GM23248 (cell line): ENCODE measurements at regions not wholly inside any gene's neighbourhood (a gene's known extent, or its start where the extent isn't known, plus 50 kb on each side); places are given as distances from the start of the nearest gene placed in this dataset.

ENCODE experiments used
- DNase-seq: peaks from one replicate; pipeline ENCODE4 v3.0.0-alpha.2; 2015
- H2AFZ ChIP-seq: fragments of 200-600 bp; sonication (generic); 2 replicates; pipeline ENCODE4 v1.6.1; 2016; ENCODE audit warnings: antibody characterized with exemption
- H3F3A ChIP-seq: fragments of 200-600 bp; sonication (generic); 2 replicates; pipeline ENCODE4 v1.6.1; 2016; ENCODE audit warnings: mild to moderate bottlenecking, antibody characterized with exemption, mixed run types; ENCODE audit not compliant: insufficient read depth
- H3K27ac ChIP-seq: fragments of 200-600 bp; sonication (generic); 2 replicates; pipeline ENCODE4 v1.5.1; 2016; ENCODE audit warnings: mild to moderate bottlenecking
- H3K27me3 ChIP-seq: fragments of 200-600 bp; sonication (generic); replicated peaks from 2 replicates; pipeline ENCODE4 v1.6.1; 2016; ENCODE audit warnings: mild to moderate bottlenecking; ENCODE audit not compliant: insufficient read depth
- H3K36me3 ChIP-seq: fragments of 200-600 bp; sonication (generic); 2 replicates; pipeline ENCODE4 v1.6.1; 2016; ENCODE audit warnings: low read depth, mild to moderate bottlenecking
- H3K4me1 ChIP-seq: fragments of 200-600 bp; sonication (generic); 2 replicates; pipeline ENCODE4 v1.6.1; 2016; ENCODE audit warnings: mild to moderate bottlenecking; ENCODE audit not compliant: insufficient read depth
- H3K4me2 ChIP-seq: fragments of 200-600 bp; sonication (generic); one replicate; pipeline ENCODE4 v1.6.1; 2016; ENCODE audit warnings: mild to moderate bottlenecking; ENCODE audit not compliant: unreplicated experiment
- H3K4me3 ChIP-seq: fragments of 200-600 bp; sonication (generic); 2 replicates; pipeline ENCODE4 v1.5.1; 2016; ENCODE audit warnings: mild to moderate bottlenecking
- H3K79me2 ChIP-seq: fragments of 200-600 bp; sonication (generic); 2 replicates; pipeline ENCODE4 v1.6.1; 2016; ENCODE audit warnings: mild to moderate bottlenecking; ENCODE audit not compliant: insufficient read depth
- H3K9ac ChIP-seq: fragments of 200-600 bp; sonication (generic); 2 replicates; pipeline ENCODE4 v1.6.1; 2016; ENCODE audit warnings: mild to moderate bottlenecking
- H3K9me2 ChIP-seq: fragments of 200-600 bp; sonication (generic); 2 replicates; pipeline ENCODE4 v1.6.1; 2016; ENCODE audit warnings: mixed run types, mild to moderate bottlenecking, moderate library complexity; ENCODE audit not compliant: insufficient read depth
- H3K9me3 ChIP-seq: fragments of 200-600 bp; sonication (generic); one replicate; pipeline ENCODE4 v1.6.1; 2017; ENCODE audit warnings: low read depth
- H4K20me1 ChIP-seq: fragments of 200-600 bp; sonication (generic); 2 replicates; pipeline ENCODE4 v1.6.0; 2016; ENCODE audit not compliant: insufficient read depth
- EZH2 ChIP-seq: fragments of 200-600 bp; sonication (generic); IDR thresholded peaks from 2 replicates; pipeline ENCODE4 v1.6.1; 2018; ENCODE audit warnings: antibody characterized with exemption, mild to moderate bottlenecking; ENCODE audit not compliant: insufficient read depth, poor library complexity, severe bottlenecking
- EZH2phosphoT487 ChIP-seq: fragments of 200-600 bp; sonication (generic); IDR thresholded peaks from 2 replicates; pipeline ENCODE4 v1.6.1; 2018; ENCODE audit warnings: antibody characterized with exemption, moderate library complexity, mild to moderate bottlenecking, low read depth; ENCODE audit not compliant: insufficient read depth
- WGBS, 2 experiments: methylation state at CpG; one replicate each; pipeline ENCODE4 v1.1.6; 2015 to 2017; ENCODE audit warnings: low lambda C conversion rate in 2 of 2, low coverage in 1 of 2; ENCODE audit errors: missing lambda C conversion rate in 2 of 2; 5-methylcytosine and 5-hydroxymethylcytosine counted together
- in situ Hi-C: fragments of 300-500 bp; cut with MboI; formaldehyde crosslinking; loops from 2 replicates; pipeline ENCODE4 v1.15.0; 2020

- Histone ChIP-seq H3F3A (no peaks in the 10 kb centered on the region), H3K4me1 (no peaks in the 10 kb centered on the region), H3K9ac (no peak overlapping the region), H3K4me3 (no peak overlapping the region), H3K27me3 (no peaks in the 10 kb centered on the region), H3K36me3 (no peaks in the 10 kb centered on the region), H3K79me2 (no peaks in the 10 kb centered on the region), H3K9me2 (no peaks in the 10 kb centered on the region), H4K20me1 (no peaks in the 10 kb centered on the region), H3K9me3 (no peaks in the 10 kb centered on the region), H3K27ac (no peak overlapping the region), H3K4me2 (no peak overlapping the region), H2AFZ (no peak overlapping the region)
- 7 to 15% methylated on average over 7 of the region's 7 CpGs for WGBS, 2 experiments
- DNase-seq, result no peak
- in situ Hi-C loops, result no loop called here
- TF ChIP-seq EZH2phosphoT487 (no peak), EZH2 (no peak)
Measured at GRCh38 chr2:128986026-128986715, 667.5 kb upstream of the HS6ST1 start.

- TF ChIP-seq EZH2phosphoT487, result no peak
- no peak for TF ChIP-seq EZH2
- Histone ChIP-seq H3K27ac (no peak overlapping the region), H3K36me3 (no peaks in the 10 kb centered on the region), H3F3A (no peaks in the 10 kb centered on the region), H3K9ac (no peak overlapping the region), H2AFZ (no peak overlapping the region), H3K4me1 (no peaks in the 10 kb centered on the region), H3K4me3 (no peak overlapping the region), H3K9me3 (no peaks in the 10 kb centered on the region), H3K4me2 (no peak overlapping the region), H3K27me3 (no peaks in the 10 kb centered on the region), H3K9me2 (no peaks in the 10 kb centered on the region), H4K20me1 (no peaks in the 10 kb centered on the region), H3K79me2 (no peaks in the 10 kb centered on the region)
- no peak for DNase-seq
- in situ Hi-C loops, result no loop called here
- WGBS, 2 experiments, result 20 to 24% methylated on average over 9 of the region's 9 CpGs
Measured at GRCh38 chr2:128986867-128987268, 668.2 kb upstream of the HS6ST1 start.

- H3K4me3 ChIP-seq, result no peak overlapping the region
- H3K9ac ChIP-seq, result no peak overlapping the region
- no peaks in the 10 kb centered on the region for H3K4me1 ChIP-seq
- no peak for TF ChIP-seq EZH2phosphoT487
- H3K4me2 ChIP-seq, result no peak overlapping the region
- WGBS, 2 experiments, result 22 to 25% methylated on average over 3 of the region's 3 CpGs
- no peaks in the 10 kb centered on the region for H3K79me2 ChIP-seq
- H3K9me3 ChIP-seq, result no peaks in the 10 kb centered on the region
- H3K27me3 ChIP-seq, result no peaks in the 10 kb centered on the region
- H4K20me1 ChIP-seq, result no peaks in the 10 kb centered on the region
- H3K27ac ChIP-seq, result no peak overlapping the region
- H2AFZ ChIP-seq, result no peak overlapping the region
- no peaks in the 10 kb centered on the region for H3K36me3 ChIP-seq
- H3K9me2 ChIP-seq, result no peaks in the 10 kb centered on the region
- in situ Hi-C loops, result no loop called here
- no peaks in the 10 kb centered on the region for H3F3A ChIP-seq
- DNase-seq, result no peak
Measured at GRCh38 chr2:128988326-128988725, 669.7 kb upstream of the HS6ST1 start.

GRCh38 chr2:128988967-128989366 lies 670.3 kb upstream of the HS6ST1 start:
- Histone ChIP-seq H3F3A (no peaks in the 10 kb centered on the region), H3K36me3 (no peaks in the 10 kb centered on the region), H3K9me2 (no peaks in the 10 kb centered on the region), H3K4me2 (no peak overlapping the region), H4K20me1 (no peaks in the 10 kb centered on the region), H3K4me1 (no peaks in the 10 kb centered on the region), H3K9ac (no peak overlapping the region), H3K27ac (no peak overlapping the region), H3K79me2 (no peaks in the 10 kb centered on the region), H3K9me3 (no peaks in the 10 kb centered on the region), H3K27me3 (no peaks in the 10 kb centered on the region), H2AFZ (no peak overlapping the region), H3K4me3 (no peak overlapping the region)
- TF ChIP-seq EZH2phosphoT487, result no peak
- TF ChIP-seq EZH2, result no peak
- 40 to 41% methylated on average over 6 of the region's 6 CpGs for WGBS, 2 experiments
- in situ Hi-C loops, result no loop called here
- no peak for DNase-seq

GRCh38 chr2:128995086-128995485 lies 676.4 kb upstream of the HS6ST1 start:
- H3K9me3 ChIP-seq, result no peaks in the 10 kb centered on the region
- H3K4me2 ChIP-seq, result no peak overlapping the region
- TF ChIP-seq EZH2phosphoT487 (no peak), EZH2 (no peak)
- no peaks in the 10 kb centered on the region for H3K27me3 ChIP-seq
- H3K79me2 ChIP-seq, result no peaks in the 10 kb centered on the region
- H3K9me2 ChIP-seq, result no peaks in the 10 kb centered on the region
- in situ Hi-C loops, result no loop called here
- no peaks in the 10 kb centered on the region for H3K4me1 ChIP-seq
- DNase-seq, result no peak
- 33 to 36% methylated on average over 4 of the region's 4 CpGs for WGBS, 2 experiments
- H3K4me3 ChIP-seq, result no peak overlapping the region
- H2AFZ ChIP-seq, result no peak overlapping the region
- H3F3A ChIP-seq, result no peaks in the 10 kb centered on the region
- no peaks in the 10 kb centered on the region for H4K20me1 ChIP-seq
- no peaks in the 10 kb centered on the region for H3K36me3 ChIP-seq
- H3K9ac ChIP-seq, result no peak overlapping the region
- H3K27ac ChIP-seq, result no peak overlapping the region
